ENCODE measurements at regions not wholly inside any gene's neighbourhood (a gene's known extent, or its start where the extent isn't known, plus 50 kb on each side); places are given as distances from the start of the nearest gene placed in this dataset.

GRCh38 chr1:101697072-101697471, 299.7 kb downstream of the OLFM3 start:
- Histone ChIP-seq H3K27me3 (ENCODE audit: control insufficient read depth, insufficient read depth, low read length) (no peaks in the 10 kb centered on the region), H3K4me3 (ENCODE audit: low read depth in 2 of 2, low read length in 2 of 2) (no peak overlapping the region), H3K9me3 (ENCODE audit: control insufficient read depth, insufficient read depth, low read depth, low read length) (no peaks in the 10 kb centered on the region), H3K36me3 (ENCODE audit: control insufficient read depth, insufficient read depth, low read length) (no peaks in the 10 kb centered on the region), H3K4me1 (ENCODE audit: control insufficient read depth, insufficient read depth, low read length) (no peaks in the 10 kb centered on the region), H3K27ac (ENCODE audit: low read length) (no peak overlapping the region)
- intact Hi-C loops (cut with micrococcal nuclease; ENCODE audit: unreplicated experiment) = no loop called here
- ChIA-PET POLR2A (no interaction called here), CTCF (no interaction called here)
- ATAC-seq (no peak), DNase-seq (ENCODE audit: low read depth, low spot score) (no peak)
- BruUV-seq (replicated peaks) = no TSS peak
- TF ChIP-seq TCF7L2 (IDR thresholded peaks at IDR 0.05; ENCODE audit: low read depth, low read length) (no peak), POLR2AphosphoS5 (IDR thresholded peaks at IDR 0.05; ENCODE audit: low read depth, low read length) (no peak)
- in situ Hi-C loops (cut with HindIII; ENCODE audit: low pct_unique_long_range_greater_than_20kb, low sequenced_read_pairs) = no loop called here

GRCh38 chr1:101698681-101699080, 298.0 kb downstream of the OLFM3 start:
- TF ChIP-seq SIN3A (IDR thresholded peaks at IDR 0.05; ENCODE audit: borderline replicate concordance, insufficient read depth, low read depth, low read length) = no peak
- TF ChIP-seq REST (IDR thresholded peaks at IDR 0.05; ENCODE audit: insufficient read depth in 1 of 2, low read depth in 2 of 2, low read length in 1 of 2) = no peak
- no peak for TF ChIP-seq CTCF (IDR thresholded peaks at IDR 0.05)
- no peak for TF ChIP-seq TCF7L2 (IDR thresholded peaks at IDR 0.05; ENCODE audit: low read depth, low read length)
- TF ChIP-seq POLR2AphosphoS5 (IDR thresholded peaks at IDR 0.05; ENCODE audit: low read depth, low read length) = no peak
- BruUV-seq (replicated peaks) = no TSS peak
- no peak for ATAC-seq
- H3K9me3 ChIP-seq (ENCODE audit: control insufficient read depth, insufficient read depth, low read depth, low read length) = no peaks in the 10 kb centered on the region
- intact Hi-C loops (cut with micrococcal nuclease; ENCODE audit: unreplicated experiment) = no loop called here
- in situ Hi-C loops (cut with HindIII; ENCODE audit: low pct_unique_long_range_greater_than_20kb, low sequenced_read_pairs) = no loop called here
- DNase-seq (ENCODE audit: low read depth, low spot score) = no peak
- no peak overlapping the region for H3K27ac ChIP-seq (ENCODE audit: low read length)
- ChIA-PET POLR2A (no interaction called here), CTCF (no interaction called here)
- no peak overlapping the region for H3K4me3 ChIP-seq (ENCODE audit: low read depth in 2 of 2, low read length in 2 of 2)
- no peaks in the 10 kb centered on the region for H3K27me3 ChIP-seq (ENCODE audit: control insufficient read depth, insufficient read depth, low read length)
- no peaks in the 10 kb centered on the region for H3K36me3 ChIP-seq (ENCODE audit: control insufficient read depth, insufficient read depth, low read length)
- H3K4me1 ChIP-seq (ENCODE audit: control insufficient read depth, insufficient read depth, low read length) = no peaks in the 10 kb centered on the region

- CTCF ChIA-PET = no interaction called here
Observed at GRCh38 chr1:101704895-101705294, 291.8 kb downstream of the OLFM3 start.

More at GRCh38 chr1:101704895-101705294, 291.8 kb downstream of the OLFM3 start:
- TF ChIP-seq SIN3A (IDR thresholded peaks at IDR 0.05; ENCODE audit: borderline replicate concordance, insufficient read depth, low read depth, low read length) (no peak), POLR2AphosphoS5 (IDR thresholded peaks at IDR 0.05; ENCODE audit: low read depth, low read length) (no peak), CTCF (IDR thresholded peaks at IDR 0.05) (no peak), TCF7L2 (IDR thresholded peaks at IDR 0.05; ENCODE audit: low read depth, low read length) (no peak), REST (IDR thresholded peaks at IDR 0.05; ENCODE audit: insufficient read depth in 1 of 2, low read depth in 2 of 2, low read length in 1 of 2) (no peak)
- Histone ChIP-seq H3K27ac (ENCODE audit: low read length) (no peak overlapping the region), H3K4me3 (ENCODE audit: low read depth in 2 of 2, low read length in 2 of 2) (no peak overlapping the region), H3K36me3 (ENCODE audit: control insufficient read depth, insufficient read depth, low read length) (no peaks in the 10 kb centered on the region), H3K9me3 (ENCODE audit: control insufficient read depth, insufficient read depth, low read depth, low read length) (no peaks in the 10 kb centered on the region), H3K27me3 (ENCODE audit: control insufficient read depth, insufficient read depth, low read length) (no peaks in the 10 kb centered on the region), H3K4me1 (ENCODE audit: control insufficient read depth, insufficient read depth, low read length) (no peaks in the 10 kb centered on the region)
- POLR2A ChIA-PET = no interaction called here
- intact Hi-C loops (cut with micrococcal nuclease; ENCODE audit: unreplicated experiment) = no loop called here
- ATAC-seq (no peak), DNase-seq (ENCODE audit: low read depth, low spot score) (no peak)
- in situ Hi-C loops (cut with HindIII; ENCODE audit: low pct_unique_long_range_greater_than_20kb, low sequenced_read_pairs) = no loop called here
- no TSS peak for BruUV-seq (replicated peaks)

Measured in Panc1 (cell line).